ENCODE measurements at regions not wholly inside any gene's neighbourhood (a gene's known extent, or its start where the extent isn't known, plus 50 kb on each side); places are given as distances from the start of the nearest gene placed in this dataset.

DNA sequence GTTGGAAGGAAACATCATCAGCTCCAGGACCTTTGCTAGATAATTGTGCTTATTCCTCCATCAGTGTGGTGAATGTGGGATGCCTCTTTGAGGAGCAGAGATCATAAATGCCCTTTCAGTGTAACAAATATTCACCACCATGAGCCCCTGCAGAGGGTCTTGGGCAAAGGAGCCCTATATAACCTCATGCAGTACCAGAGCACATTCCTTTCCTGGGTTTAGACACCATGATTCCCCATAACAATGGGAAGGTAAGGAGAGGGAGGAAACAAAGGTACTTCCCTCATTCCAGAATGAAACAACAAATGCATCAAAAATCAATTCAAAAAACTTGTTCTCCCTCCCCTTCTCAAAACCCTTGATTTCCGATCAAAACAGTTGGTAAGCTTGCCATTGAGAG, 103.4 kb upstream of the PROX1 start:
- Histone ChIP-seq H3K27ac (ENCODE audit: low read depth, low read length) (no peak overlapping the region), H3K9me3 (ENCODE audit: insufficient read depth, low read depth, low read length) (no peaks in the 10 kb centered on the region), H3K9ac (ENCODE audit: low read depth, low read length) (no peak overlapping the region), H3K27me3 (ENCODE audit: insufficient read depth, low read length) (no peaks in the 10 kb centered on the region), H3K4me3 (ENCODE audit: low read length) (no peak overlapping the region), H3K4me1 (ENCODE audit: insufficient read depth, low read length) (no peaks in the 10 kb centered on the region), H3K36me3 (ENCODE audit: insufficient read depth, low read length) (no peaks in the 10 kb centered on the region)
- 0% methylated on average over 1 of the region's 1 CpG for WGBS

- no peaks in the 10 kb centered on the region for H3K36me3 ChIP-seq (ENCODE audit: insufficient read depth, low read length)
- H3K4me1 ChIP-seq (ENCODE audit: insufficient read depth, low read length), result no peaks in the 10 kb centered on the region
- H3K9me3 ChIP-seq (ENCODE audit: insufficient read depth, low read depth, low read length), result no peaks in the 10 kb centered on the region
- no peak overlapping the region for H3K4me3 ChIP-seq (ENCODE audit: low read length)
- no peak overlapping the region for H3K27ac ChIP-seq (ENCODE audit: low read depth, low read length)
- WGBS, result 93% methylated on average over 4 of the region's 4 CpGs
- H3K27me3 ChIP-seq (ENCODE audit: insufficient read depth, low read length), result no peaks in the 10 kb centered on the region
- H3K9ac ChIP-seq (ENCODE audit: low read depth, low read length), result no peak overlapping the region
These were observed 102.8 kb upstream of the PROX1 start for GRCh38 chr1:213884942-213885341.

- Histone ChIP-seq H3K4me1 (ENCODE audit: insufficient read depth, low read length) (no peaks in the 10 kb centered on the region), H3K4me3 (ENCODE audit: low read length) (no peak overlapping the region), H3K36me3 (ENCODE audit: insufficient read depth, low read length) (no peaks in the 10 kb centered on the region), H3K9ac (ENCODE audit: low read depth, low read length) (no peak overlapping the region), H3K9me3 (ENCODE audit: insufficient read depth, low read depth, low read length) (no peaks in the 10 kb centered on the region), H3K27ac (ENCODE audit: low read depth, low read length) (no peak overlapping the region), H3K27me3 (ENCODE audit: insufficient read depth, low read length) (no peaks in the 10 kb centered on the region)
- 96% methylated on average over 1 of the region's 1 CpG for WGBS
These were observed 99.9 kb upstream of the PROX1 start for GRCh38 chr1:213887842-213888241.

DNA sequence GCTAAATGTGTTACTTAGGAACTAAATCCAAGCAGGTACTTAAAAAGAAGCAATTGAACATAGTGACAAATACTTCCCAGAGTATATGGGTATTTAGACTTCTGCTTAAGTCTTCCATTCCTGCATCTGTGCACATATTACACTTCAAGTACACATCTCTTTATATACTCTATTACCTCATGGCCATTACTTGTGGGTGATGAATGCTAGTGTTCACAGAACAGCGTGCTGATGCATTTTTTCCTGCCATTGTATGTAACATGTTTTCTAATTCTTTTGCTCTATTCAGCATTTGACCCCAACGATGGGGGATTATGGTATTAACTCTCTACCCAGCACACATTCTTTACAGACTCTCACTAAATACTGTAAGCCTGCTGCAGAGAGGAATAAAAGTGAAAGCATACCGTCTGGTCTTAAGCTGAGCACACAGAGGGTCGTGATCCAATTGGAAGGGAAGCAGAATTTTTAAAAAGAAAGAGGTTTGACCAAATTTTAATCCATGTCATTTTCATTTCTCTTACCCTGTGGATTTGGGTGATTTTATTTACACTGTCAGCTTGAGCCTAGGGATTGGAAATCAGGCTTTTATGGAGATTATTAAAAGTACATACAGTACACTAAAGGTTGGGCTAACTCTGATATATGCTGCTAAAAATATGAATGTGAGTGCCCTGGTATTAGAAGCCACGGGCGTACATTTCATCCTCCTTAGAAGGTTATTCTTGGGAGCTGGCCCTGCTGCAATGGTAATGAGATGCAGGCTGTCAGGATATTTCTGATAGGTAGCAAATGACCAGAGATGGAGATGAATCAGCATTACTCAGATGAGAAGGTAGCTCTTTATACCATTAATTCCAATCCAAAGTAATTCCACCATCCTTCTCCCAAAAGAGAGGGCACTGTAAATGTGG, 95.5 kb upstream of the PROX1 start:
- WGBS, result 91% methylated on average over 6 of the region's 6 CpGs

DNA sequence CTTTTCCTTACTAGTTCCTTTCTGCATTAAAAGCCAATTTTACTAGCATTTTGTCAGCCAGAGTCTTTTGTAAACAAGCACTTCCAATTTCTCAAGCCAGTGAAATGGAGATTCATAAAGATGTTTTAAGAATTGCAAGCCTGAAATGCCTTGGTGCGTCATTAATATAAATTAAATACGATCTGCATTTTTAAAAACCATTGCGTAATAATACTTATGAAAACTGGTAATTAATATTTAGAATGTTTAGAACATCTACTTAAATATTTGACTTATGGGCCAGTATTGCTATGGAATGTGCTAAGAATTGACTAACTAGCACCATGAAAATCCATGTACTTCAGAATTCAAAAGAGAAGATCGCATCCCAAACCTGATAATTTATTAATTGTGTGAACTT, 89.1 kb upstream of the PROX1 start:
- WGBS, result no CpG with 5 or more reads among the region's 4 CpGs
- Histone ChIP-seq H3K36me3 (ENCODE audit: insufficient read depth, low read length) (no peaks in the 10 kb centered on the region), H3K4me3 (ENCODE audit: low read length) (no peak overlapping the region), H3K9me3 (ENCODE audit: insufficient read depth, low read depth, low read length) (no peaks in the 10 kb centered on the region), H3K4me1 (ENCODE audit: insufficient read depth, low read length) (no peaks in the 10 kb centered on the region), H3K9ac (ENCODE audit: low read depth, low read length) (no peak overlapping the region), H3K27ac (ENCODE audit: low read depth, low read length) (no peak overlapping the region), H3K27me3 (ENCODE audit: insufficient read depth, low read length) (no peaks in the 10 kb centered on the region)

More for the DNA sequence above, 95.5 kb upstream of the PROX1 start:
- H3K36me3 ChIP-seq (ENCODE audit: insufficient read depth, low read length), result no peaks in the 10 kb centered on the region
- H3K27me3 ChIP-seq (ENCODE audit: insufficient read depth, low read length), result no peaks in the 10 kb centered on the region
- no peak overlapping the region for H3K9ac ChIP-seq (ENCODE audit: low read depth, low read length)
- no peaks in the 10 kb centered on the region for H3K4me1 ChIP-seq (ENCODE audit: insufficient read depth, low read length)
- H3K27ac ChIP-seq (ENCODE audit: low read depth, low read length), result no peak overlapping the region
- no peak overlapping the region for H3K4me3 ChIP-seq (ENCODE audit: low read length)
- no peaks in the 10 kb centered on the region for H3K9me3 ChIP-seq (ENCODE audit: insufficient read depth, low read depth, low read length)

DNA sequence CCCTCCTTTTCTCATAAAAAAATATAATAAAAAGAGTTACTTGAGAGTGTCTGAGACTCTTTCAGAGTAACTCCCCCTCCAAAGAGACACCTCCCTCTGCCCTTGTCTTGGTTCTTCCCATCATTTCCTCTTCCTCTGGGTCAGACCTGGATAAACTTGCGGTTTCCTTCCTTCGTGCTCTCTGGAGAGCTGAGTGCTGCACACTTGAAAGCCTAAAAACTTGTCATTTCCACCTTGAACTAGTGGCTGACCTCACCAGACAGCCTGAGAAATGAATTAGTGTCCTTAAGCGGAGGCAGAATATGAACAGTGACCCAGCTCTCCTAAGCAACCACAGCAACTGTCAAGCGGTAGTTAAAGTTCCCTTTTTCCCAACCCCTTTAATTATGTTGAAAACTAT, 88.4 kb upstream of the PROX1 start:
- no peaks in the 10 kb centered on the region for H3K4me1 ChIP-seq (ENCODE audit: insufficient read depth, low read length)
- no peak overlapping the region for H3K9ac ChIP-seq (ENCODE audit: low read depth, low read length)
- no peaks in the 10 kb centered on the region for H3K27me3 ChIP-seq (ENCODE audit: insufficient read depth, low read length)
- H3K4me3 ChIP-seq (ENCODE audit: low read length), result no peak overlapping the region
- no peaks in the 10 kb centered on the region for H3K9me3 ChIP-seq (ENCODE audit: insufficient read depth, low read depth, low read length)
- no peak overlapping the region for H3K27ac ChIP-seq (ENCODE audit: low read depth, low read length)
- 96% methylated on average over 3 of the region's 4 CpGs for WGBS
- no peaks in the 10 kb centered on the region for H3K36me3 ChIP-seq (ENCODE audit: insufficient read depth, low read length)

DNA sequence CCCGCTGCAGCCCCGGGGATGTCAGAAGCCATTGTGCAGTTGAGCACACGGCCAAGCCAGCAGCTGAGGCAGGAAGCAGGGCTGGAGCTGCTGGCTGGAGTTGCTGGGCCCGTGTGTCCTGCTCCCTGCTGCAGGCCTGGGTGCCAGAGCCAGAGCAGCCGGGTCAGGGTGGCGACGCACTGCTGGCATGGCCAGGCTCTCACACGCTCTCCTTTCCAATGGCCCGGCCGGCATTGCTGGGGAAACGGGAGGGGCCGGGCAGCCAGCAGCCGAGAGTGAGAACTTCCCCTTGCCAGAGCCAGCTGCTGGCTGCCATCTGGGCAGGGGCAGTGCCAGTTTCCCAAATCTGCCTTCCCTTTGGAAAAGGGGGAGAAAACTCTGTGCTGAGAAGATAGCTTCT, 82.4 kb upstream of the PROX1 start:
- no peak overlapping the region for H3K9ac ChIP-seq (ENCODE audit: low read depth, low read length)
- no peak overlapping the region for H3K27ac ChIP-seq (ENCODE audit: low read depth, low read length)
- WGBS, result 94% methylated on average over 13 of the region's 13 CpGs
- no peaks in the 10 kb centered on the region for H3K27me3 ChIP-seq (ENCODE audit: insufficient read depth, low read length)
- H3K9me3 ChIP-seq (ENCODE audit: insufficient read depth, low read depth, low read length), result no peaks in the 10 kb centered on the region
- H3K36me3 ChIP-seq (ENCODE audit: insufficient read depth, low read length), result no peaks in the 10 kb centered on the region
- no peaks in the 10 kb centered on the region for H3K4me1 ChIP-seq (ENCODE audit: insufficient read depth, low read length)
- H3K4me3 ChIP-seq (ENCODE audit: low read length), result no peak overlapping the region

GRCh38 chr1:213908521-213908920, 79.3 kb upstream of the PROX1 start:
- Histone ChIP-seq H3K4me3 (ENCODE audit: low read length) (no peak overlapping the region), H3K9me3 (ENCODE audit: insufficient read depth, low read depth, low read length) (no peaks in the 10 kb centered on the region), H3K4me1 (ENCODE audit: insufficient read depth, low read length) (no peaks in the 10 kb centered on the region), H3K9ac (ENCODE audit: low read depth, low read length) (no peak overlapping the region), H3K27me3 (ENCODE audit: insufficient read depth, low read length) (no peaks in the 10 kb centered on the region), H3K36me3 (ENCODE audit: insufficient read depth, low read length) (no peaks in the 10 kb centered on the region), H3K27ac (ENCODE audit: low read depth, low read length) (no peak overlapping the region)
- WGBS, result 97% methylated on average over 4 of the region's 4 CpGs

GRCh38 chr1:213914392-213914791, 73.4 kb upstream of the PROX1 start:
- H3K4me3 ChIP-seq (ENCODE audit: low read length), result no peak overlapping the region
- no peaks in the 10 kb centered on the region for H3K4me1 ChIP-seq (ENCODE audit: insufficient read depth, low read length)
- no peaks in the 10 kb centered on the region for H3K9me3 ChIP-seq (ENCODE audit: insufficient read depth, low read depth, low read length)
- no peak overlapping the region for H3K9ac ChIP-seq (ENCODE audit: low read depth, low read length)
- WGBS, result 83% methylated on average over 6 of the region's 6 CpGs
- H3K27me3 ChIP-seq (ENCODE audit: insufficient read depth, low read length), result no peaks in the 10 kb centered on the region
- H3K36me3 ChIP-seq (ENCODE audit: insufficient read depth, low read length), result no peaks in the 10 kb centered on the region
- H3K27ac ChIP-seq (ENCODE audit: low read depth, low read length), result no peak overlapping the region

DNA sequence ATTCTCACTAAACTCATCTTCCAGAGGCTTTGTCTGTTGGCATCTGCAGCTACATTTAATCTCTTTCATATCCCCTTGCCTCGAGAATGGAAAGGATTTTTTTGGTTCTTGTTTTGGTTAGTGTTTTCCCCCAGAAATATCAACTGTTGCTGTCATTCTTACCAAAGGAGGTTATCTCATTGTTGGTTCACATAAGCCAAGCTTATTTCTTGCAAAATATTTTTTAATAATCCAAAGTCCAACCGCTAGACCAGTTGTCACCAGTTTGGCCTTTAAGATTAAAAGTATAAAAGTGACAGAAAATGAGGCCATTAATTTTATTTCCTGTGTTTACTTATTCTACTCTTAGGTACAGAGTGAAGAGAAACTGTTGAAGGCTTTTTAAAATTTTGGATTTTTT, 66.5 kb upstream of the PROX1 start:
- H3K4me1 ChIP-seq (ENCODE audit: insufficient read depth, low read length), result no peaks in the 10 kb centered on the region

GRCh38 chr1:213921712-213922111, 66.1 kb upstream of the PROX1 start:
- no peaks in the 10 kb centered on the region for H3K4me1 ChIP-seq (ENCODE audit: insufficient read depth, low read length)
- no peaks in the 10 kb centered on the region for H3K9me3 ChIP-seq (ENCODE audit: insufficient read depth, low read depth, low read length)
- no peaks in the 10 kb centered on the region for H3K27me3 ChIP-seq (ENCODE audit: insufficient read depth, low read length)
- 89% methylated on average over 5 of the region's 5 CpGs for WGBS
- H3K9ac ChIP-seq (ENCODE audit: low read depth, low read length), result no peak overlapping the region
- H3K4me3 ChIP-seq (ENCODE audit: low read length), result no peak overlapping the region
- no peaks in the 10 kb centered on the region for H3K36me3 ChIP-seq (ENCODE audit: insufficient read depth, low read length)
- H3K27ac ChIP-seq (ENCODE audit: low read depth, low read length), result no peak overlapping the region

More for the DNA sequence above, 66.5 kb upstream of the PROX1 start:
- Histone ChIP-seq H3K27ac (ENCODE audit: low read depth, low read length) (no peak overlapping the region), H3K9ac (ENCODE audit: low read depth, low read length) (no peak overlapping the region), H3K9me3 (ENCODE audit: insufficient read depth, low read depth, low read length) (no peaks in the 10 kb centered on the region), H3K4me3 (ENCODE audit: low read length) (no peak overlapping the region), H3K36me3 (ENCODE audit: insufficient read depth, low read length) (no peaks in the 10 kb centered on the region), H3K27me3 (ENCODE audit: insufficient read depth, low read length) (no peaks in the 10 kb centered on the region)
- no CpG with 5 or more reads among the region's 2 CpGs for WGBS

Measured in HUES64 (cell line).